H1 (cell line): ENCODE measurements at regions not wholly inside any gene's neighbourhood (a gene's known extent, or its start where the extent isn't known, plus 50 kb on each side); places are given as distances from the start of the nearest gene placed in this dataset.

ENCODE experiments used
- CTCF ChIA-PET: fragments of 300-600 bp; sonication (Branson Sonifier 250); formaldehyde crosslinking; loops from one replicate; lab custom pipeline; 2021; ENCODE audit not compliant: partially characterized antibody; lab: Charles Lee
- POLR2A ChIA-PET: fragments of 300-600 bp; sonication (Branson Sonifier 250); formaldehyde crosslinking; loops from one replicate; lab custom pipeline; 2021; ENCODE audit warnings: inconsistent platforms; ENCODE audit not compliant: partially characterized antibody; lab: Charles Lee
- DNase-seq, 2 experiments: peaks; one replicate each; pipeline versions ENCODE4 v3.0.0 to v3.0.0-alpha.2; 2010 to 2022; ENCODE audit warnings: low spot score in 2 of 2, low read depth in 1 of 2, mixed read lengths in 1 of 2
- FAIRE-seq: peaks from 2 replicates; lab custom pipeline; 2011; peaks lifted over from hg19 to GRCh38; lab: Jason Lieb, UNC
- H2AFZ ChIP-seq: 2 replicates; pipeline ENCODE4 v1.8.1; 2012; ENCODE audit warnings: low read length, inconsistent platforms
- H2AK5ac ChIP-seq: 2 replicates; pipeline ENCODE4 v1.6.1; 2013; ENCODE audit warnings: low read depth, low read length
- H2BK120ac ChIP-seq: replicated peaks from 2 replicates; pipeline ENCODE3; 2013; ENCODE audit warnings: low read depth, low read length, inconsistent platforms
- H2BK12ac ChIP-seq: 2 replicates; pipeline ENCODE4 v1.6.1; 2013; ENCODE audit warnings: low read depth, low read length
- H2BK15ac ChIP-seq: 2 replicates; pipeline ENCODE4 v1.6.1; 2013; ENCODE audit warnings: low read length
- H2BK20ac ChIP-seq: 2 replicates; pipeline ENCODE4 v1.6.1; 2013; ENCODE audit warnings: low read length
- H2BK5ac ChIP-seq: 2 replicates; pipeline ENCODE4 v1.6.1; 2013; ENCODE audit warnings: low read depth, low read length
- H3K14ac ChIP-seq: 2 replicates; pipeline ENCODE4 v1.6.1; 2013; ENCODE audit warnings: inconsistent platforms; ENCODE audit not compliant: insufficient read length
- H3K18ac ChIP-seq: 2 replicates; pipeline ENCODE4 v1.6.1; 2013; ENCODE audit warnings: low read length; ENCODE audit errors: extremely low read depth
- H3K23ac ChIP-seq: 2 replicates; pipeline ENCODE4 v1.6.1; 2013; ENCODE audit warnings: inconsistent platforms; ENCODE audit not compliant: insufficient read length
- H3K23me2 ChIP-seq: 2 replicates; pipeline ENCODE4 v1.6.1; 2013; ENCODE audit warnings: low read depth, low read length
- H3K27ac ChIP-seq: 2 replicates; pipeline ENCODE4 v1.6.1; 2011; ENCODE audit warnings: low read depth, low read length, inconsistent platforms
- H3K27me3 ChIP-seq, 4 experiments: replicated peaks in 1 of 4; 1 replicate in 1 of 4; 2 replicates in 3 of 4; pipeline versions ENCODE4 v1.6.1 to v1.8.1; 2011 to 2013; ENCODE audit warnings: low read length in 3 of 4, mild to moderate bottlenecking in 3 of 4, inconsistent platforms in 2 of 4, mixed read lengths in 2 of 4, moderate library complexity in 1 of 4; ENCODE audit not compliant: control insufficient read depth in 3 of 4, insufficient read depth in 3 of 4; ENCODE audit errors: extremely low read depth in 1 of 4
- H3K36me3 ChIP-seq, 4 experiments: 2 replicates each; pipeline versions ENCODE4 v1.6.1 to v1.8.1; 2011 to 2013; ENCODE audit warnings: mild to moderate bottlenecking in 4 of 4, low read length in 3 of 4, moderate library complexity in 2 of 4, control low read depth in 1 of 4, inconsistent platforms in 1 of 4; ENCODE audit not compliant: insufficient read depth in 4 of 4, control insufficient read depth in 2 of 4
- H3K4ac ChIP-seq: replicated peaks from 2 replicates; pipeline ENCODE3; 2013; ENCODE audit warnings: low read length, low read depth, mixed read lengths, inconsistent platforms; ENCODE audit not compliant: insufficient read length
- H3K4me1 ChIP-seq, 4 experiments: replicated peaks in 1 of 4; 1 replicate in 1 of 4; 2 replicates in 3 of 4; pipeline versions ENCODE4 v1.6.1 to v1.8.1; 2011 to 2013; ENCODE audit warnings: low read length in 3 of 4, inconsistent platforms in 2 of 4, mixed read lengths in 1 of 4; ENCODE audit not compliant: insufficient read depth in 4 of 4, control insufficient read depth in 3 of 4
- H3K4me2 ChIP-seq, 2 experiments: 2 replicates each; pipeline versions ENCODE4 v1.6.1 to v1.8.1; 2011 to 2013; ENCODE audit warnings: low read depth in 2 of 2, low read length in 2 of 2, control low read depth in 1 of 2, inconsistent platforms in 1 of 2, mild to moderate bottlenecking in 1 of 2; ENCODE audit not compliant: insufficient read depth in 1 of 2
- H3K4me3 ChIP-seq, 4 experiments: fragments of 200-600, 300-600 bp in 1 of 4; sonication (generic), shearing (Covaris generic), sonication (Bioruptor Twin) in 1 of 4; 2 replicates each; pipeline versions ENCODE4 v1.5.1 to v1.8.1; 2011 to 2016; ENCODE audit warnings: low read length in 4 of 4, low read depth in 3 of 4, control low read depth in 2 of 4, inconsistent platforms in 2 of 4, mild to moderate bottlenecking in 2 of 4, mixed read lengths in 1 of 4, moderate library complexity in 1 of 4; ENCODE audit not compliant: insufficient read depth in 2 of 4; ENCODE audit errors: extremely low read depth in 1 of 4
- H3K56ac ChIP-seq: replicated peaks from 2 replicates; pipeline ENCODE3; 2013; ENCODE audit warnings: low read depth, mild to moderate bottlenecking, mixed read lengths, low read length, inconsistent platforms; ENCODE audit not compliant: insufficient read length
- H3K79me1 ChIP-seq: 2 replicates; pipeline ENCODE4 v1.6.1; 2013; ENCODE audit warnings: low read depth, low read length, control low read depth
- H3K79me2 ChIP-seq, 2 experiments: 2 replicates each; pipeline versions ENCODE4 v1.6.1 to v1.8.1; 2012 to 2013; ENCODE audit warnings: low read length in 2 of 2, mild to moderate bottlenecking in 2 of 2, inconsistent platforms in 1 of 2; ENCODE audit not compliant: insufficient read depth in 2 of 2, control insufficient read depth in 1 of 2
- H3K9ac ChIP-seq, 4 experiments: replicated peaks in 1 of 4; 1 replicate in 1 of 4; 2 replicates in 3 of 4; pipeline versions ENCODE4 v1.6.1 to v1.8.1; 2011 to 2013; ENCODE audit warnings: low read depth in 3 of 4, low read length in 3 of 4, control low read depth in 2 of 4, mild to moderate bottlenecking in 2 of 4, moderate library complexity in 2 of 4, inconsistent platforms in 1 of 4; ENCODE audit errors: extremely low read depth in 1 of 4
- H3K9me3 ChIP-seq, 2 experiments: 2 replicates each; pipeline versions ENCODE4 v1.6.1 to v1.8.1; 2012 to 2013; ENCODE audit warnings: mild to moderate bottlenecking in 2 of 2, moderate library complexity in 2 of 2, control low read depth in 1 of 2, inconsistent platforms in 1 of 2, low read depth in 1 of 2, low read length in 1 of 2, mixed read lengths in 1 of 2; ENCODE audit not compliant: insufficient read depth in 2 of 2
- H4K20me1 ChIP-seq, 2 experiments: replicated peaks in 1 of 2; 2 replicates each; pipeline versions ENCODE3 to v1.8.1; 2011 to 2013; ENCODE audit warnings: inconsistent platforms in 2 of 2, low read length in 2 of 2, mild to moderate bottlenecking in 1 of 2; ENCODE audit not compliant: insufficient read depth in 2 of 2, control insufficient read depth in 1 of 2
- H4K5ac ChIP-seq: 2 replicates; pipeline ENCODE4 v1.6.1; 2013; ENCODE audit warnings: low read length, low read depth, mixed read lengths, inconsistent platforms; ENCODE audit not compliant: insufficient read length
- H4K8ac ChIP-seq: 2 replicates; pipeline ENCODE4 v1.8.0; 2013; ENCODE audit warnings: mild to moderate bottlenecking, moderate library complexity, low read length, inconsistent platforms; ENCODE audit not compliant: insufficient read depth; ENCODE audit errors: extremely low read depth
- H4K91ac ChIP-seq: replicated peaks from 2 replicates; pipeline ENCODE3; 2013; ENCODE audit warnings: low read length, mixed read lengths, inconsistent platforms; ENCODE audit not compliant: insufficient read length
- CHD1 ChIP-seq: IDR thresholded peaks from 2 replicates; pipeline ENCODE4 v1.6.1; 2012; ENCODE audit warnings: low read depth, low read length, improper control_type of control experiment
- EP300 ChIP-seq, 2 experiments: IDR thresholded peaks; 1 replicate in 1 of 2; 2 replicates in 1 of 2; pipeline ENCODE4 v1.6.1; 2011 to 2012; ENCODE audit warnings: low read depth in 2 of 2, low read length in 2 of 2, mild to moderate bottlenecking in 2 of 2, borderline replicate concordance in 1 of 2, inconsistent platforms in 1 of 2, moderate library complexity in 1 of 2
- GTF2F1 ChIP-seq: IDR thresholded peaks from 2 replicates; pipeline ENCODE4 v1.6.1; 2012; ENCODE audit warnings: low read depth, low read length, improper control_type of control experiment, borderline replicate concordance
- HDAC2 ChIP-seq, 2 experiments: fragments of 300-600 bp in 1 of 2; sonication (generic) in 1 of 2; IDR thresholded peaks; 2 replicates each; pipeline ENCODE4 v1.6.1; 2011 to 2012; ENCODE audit warnings: low read depth in 2 of 2, low read length in 2 of 2, mild to moderate bottlenecking in 2 of 2, moderate library complexity in 2 of 2, borderline replicate concordance in 1 of 2, inconsistent platforms in 1 of 2
- JUN ChIP-seq: IDR thresholded peaks from 2 replicates; pipeline ENCODE4 v1.6.1; 2011; ENCODE audit warnings: low read depth, mild to moderate bottlenecking, improper control_type of control experiment, low read length
- MAFK ChIP-seq: IDR thresholded peaks from 2 replicates; pipeline ENCODE4 v1.6.1; 2012; ENCODE audit warnings: low read depth, mild to moderate bottlenecking, improper control_type of control experiment, low read length
- RAD21 ChIP-seq, 2 experiments: IDR thresholded peaks in 1 of 2; conservative IDR thresholded peaks in 1 of 2; 2 replicates each; pipeline ENCODE4 v1.6.1; 2011; ENCODE audit warnings: low read depth in 2 of 2, low read length in 2 of 2, improper control_type of control experiment in 1 of 2, inconsistent platforms in 1 of 2, mild to moderate bottlenecking in 1 of 2, moderate library complexity in 1 of 2
- RNF2 ChIP-seq: fragments of 200-900, 300-1000 bp; sonication (generic); IDR thresholded peaks from 2 replicates; pipeline ENCODE4 v1.7.1; 2016; ENCODE audit warnings: borderline replicate concordance, low read depth, mild to moderate bottlenecking, antibody characterized with exemption, low read length; ENCODE audit not compliant: poor library complexity, severe bottlenecking; ENCODE audit errors: missing control alignments
- RXRA ChIP-seq: IDR thresholded peaks from 2 replicates; pipeline ENCODE4 v1.6.1; 2011; ENCODE audit warnings: low read depth, mild to moderate bottlenecking, low read length, moderate library complexity; ENCODE audit not compliant: insufficient read depth
- SIN3A ChIP-seq, 2 experiments: IDR thresholded peaks in 1 of 2; conservative IDR thresholded peaks in 1 of 2; 2 replicates each; pipeline ENCODE4 v1.6.1; 2011 to 2012; ENCODE audit warnings: low read length in 2 of 2, improper control_type of control experiment in 1 of 2, low read depth in 1 of 2, mild to moderate bottlenecking in 1 of 2
- SP2 ChIP-seq: IDR thresholded peaks from 2 replicates; pipeline ENCODE4 v1.6.1; 2012; ENCODE audit warnings: mild to moderate bottlenecking, low read length, inconsistent platforms
- SUZ12 ChIP-seq: fragments of 200-600 bp; sonication (generic); IDR thresholded peaks from 2 replicates; pipeline ENCODE4 v1.6.1; 2012; ENCODE audit warnings: mild to moderate bottlenecking, inconsistent platforms, low read length, moderate library complexity, mixed read lengths
- WGBS, 2 experiments: shearing (Covaris generic) in 1 of 2; methylation state at CpG; one replicate each; pipeline versions ENCODE4 v1.1.6 to v1.1.7; 2013 to 2015; ENCODE audit warnings: low lambda C conversion rate in 2 of 2, mixed read lengths in 2 of 2, inconsistent platforms in 1 of 2, low coverage in 1 of 2, missing lambda C conversion rate in 1 of 2; ENCODE audit not compliant: insufficient replicate concordance in 2 of 2, insufficient coverage in 1 of 2, insufficient read length in 1 of 2; ENCODE audit errors: extremely low coverage in 1 of 2, missing lambda C conversion rate in 1 of 2; 5-methylcytosine and 5-hydroxymethylcytosine counted together

GRCh38 chr2:185970148-185970852, 231.7 kb downstream of the FSIP2 start:
- Histone ChIP-seq H3K4me1 (no peaks in the 10 kb centered on the region), H3K4me2 (no peak overlapping the region), H3K4me3 (no peak overlapping the region), H3K18ac (no peak overlapping the region), H4K5ac (no peak overlapping the region), H2BK5ac (no peak overlapping the region), H2BK20ac (no peak overlapping the region), H3K23me2 (no peaks in the 10 kb centered on the region), H2AFZ (no peak overlapping the region), H3K36me3 (no peaks in the 10 kb centered on the region), H2AK5ac (no peak overlapping the region), H3K23ac (no peak overlapping the region), H4K8ac (no peak overlapping the region), H2BK15ac (no peak overlapping the region), H3K9me3 (peaks cover 3 to 8% of the 10 kb centered on the region in 2 experiments; a peak in 2 of 4 replicates), H3K27ac (no peak overlapping the region), H3K9ac (no peak overlapping the region), H2BK120ac (no peak overlapping the region), H3K79me2 (no peaks in the 10 kb centered on the region), H3K56ac (no peak overlapping the region), H4K20me1 (no peaks in the 10 kb centered on the region), H3K27me3 (no peaks in the 10 kb centered on the region), H3K4ac (no peak overlapping the region), H2BK12ac (no peak overlapping the region), H3K79me1 (no peaks in the 10 kb centered on the region), H4K91ac (no peak overlapping the region), H3K14ac (no peak overlapping the region)
- ChIA-PET CTCF (interaction anchor here (1.3 kb wide), 1 partner anchor 9 kb away, joined by 7 read pairs; no protein-coding TSS in a partner anchor), POLR2A (no interaction called here)
- WGBS, 2 experiments: 98% methylated on average over 3 of the region's 3 CpGs; no CpG with 5 or more reads in 1 of the 2 experiments
- no peak for DNase-seq
- FAIRE-seq: no peak
- no peak for TF ChIP-seq MAFK
- TF ChIP-seq RXRA: no peak
- no peak for TF ChIP-seq SP2
- TF ChIP-seq CHD1: no peak
- no peak for TF ChIP-seq RAD21 (IDR thresholded peaks at IDR 0.05 in 1 of 2, conservative IDR thresholded peaks at IDR 0.05 in 1 of 2; ENCODE audit: low read depth in 2 of 2, low read length in 2 of 2)
- no peak for TF ChIP-seq SIN3A (conservative IDR thresholded peaks at IDR 0.05 in 1 of 2, IDR thresholded peaks at IDR 0.05 in 1 of 2; ENCODE audit: low read depth in 1 of 2, low read length in 2 of 2)
- no peak for TF ChIP-seq EP300 (IDR thresholded peaks at IDR 0.05; ENCODE audit: borderline replicate concordance in 1 of 2, low read depth in 2 of 2, low read length in 2 of 2)
- TF ChIP-seq HDAC2 (IDR thresholded peaks at IDR 0.05; ENCODE audit: borderline replicate concordance in 1 of 2, low read depth in 2 of 2, low read length in 2 of 2): no peak
- TF ChIP-seq RNF2: no peak
- no peak for TF ChIP-seq SUZ12
- no peak for TF ChIP-seq JUN
- TF ChIP-seq GTF2F1: no peak
